Uterus (tissue), 2 donors: ENCODE measurements at regions not wholly inside any gene's neighbourhood (a gene's known extent, or its start where the extent isn't known, plus 50 kb on each side); places are given as distances from the start of the nearest gene placed in this dataset.

Experiments
- POLR2A ChIP-seq, 2 donors: fragments of 450-650 bp; IDR thresholded peaks; one replicate each; pipeline ENCODE4 v1.6.1; 2016; ENCODE audit warnings: antibody characterized with exemption in 2 of 2, mild to moderate bottlenecking in 1 of 2, moderate library complexity in 1 of 2
- TF ChIP-seq, protein P1 (sequence below), 4 experiments: fragments of 200-600 bp in 2 of 4; fragments of 450-650 bp in 2 of 4; sonication (generic) in 2 of 4; IDR thresholded peaks; one replicate each; pipeline ENCODE4 v1.5.1; 2016 to 2019; ENCODE audit warnings: antibody characterized with exemption in 4 of 4, mild to moderate bottlenecking in 2 of 4, moderate library complexity in 1 of 4

DNA sequence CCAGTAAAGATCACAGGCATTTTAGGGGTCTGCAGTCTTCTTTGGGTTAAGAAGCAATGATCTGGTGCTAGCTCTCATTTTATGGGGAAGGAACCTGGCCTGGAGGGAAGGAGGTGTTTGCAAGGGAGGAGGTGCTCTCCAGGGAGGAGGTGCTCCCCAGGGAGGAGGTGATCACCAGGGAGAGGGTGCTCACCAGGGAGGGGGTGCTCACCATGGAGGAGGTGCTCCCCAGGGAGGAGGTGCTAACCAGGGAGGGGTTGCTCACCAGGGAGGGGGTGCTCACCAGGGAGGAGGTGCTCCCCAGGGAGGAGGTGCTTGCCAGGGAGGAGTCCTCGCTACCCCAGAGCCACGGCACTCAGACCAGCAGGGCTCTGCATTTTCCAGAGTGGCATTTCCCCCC is 115.7 kb downstream of the TLE3 start:
- no peak for TF ChIP-seq POLR2A (IDR thresholded peaks at IDR 0.05)
- TF ChIP-seq, protein P1, sequence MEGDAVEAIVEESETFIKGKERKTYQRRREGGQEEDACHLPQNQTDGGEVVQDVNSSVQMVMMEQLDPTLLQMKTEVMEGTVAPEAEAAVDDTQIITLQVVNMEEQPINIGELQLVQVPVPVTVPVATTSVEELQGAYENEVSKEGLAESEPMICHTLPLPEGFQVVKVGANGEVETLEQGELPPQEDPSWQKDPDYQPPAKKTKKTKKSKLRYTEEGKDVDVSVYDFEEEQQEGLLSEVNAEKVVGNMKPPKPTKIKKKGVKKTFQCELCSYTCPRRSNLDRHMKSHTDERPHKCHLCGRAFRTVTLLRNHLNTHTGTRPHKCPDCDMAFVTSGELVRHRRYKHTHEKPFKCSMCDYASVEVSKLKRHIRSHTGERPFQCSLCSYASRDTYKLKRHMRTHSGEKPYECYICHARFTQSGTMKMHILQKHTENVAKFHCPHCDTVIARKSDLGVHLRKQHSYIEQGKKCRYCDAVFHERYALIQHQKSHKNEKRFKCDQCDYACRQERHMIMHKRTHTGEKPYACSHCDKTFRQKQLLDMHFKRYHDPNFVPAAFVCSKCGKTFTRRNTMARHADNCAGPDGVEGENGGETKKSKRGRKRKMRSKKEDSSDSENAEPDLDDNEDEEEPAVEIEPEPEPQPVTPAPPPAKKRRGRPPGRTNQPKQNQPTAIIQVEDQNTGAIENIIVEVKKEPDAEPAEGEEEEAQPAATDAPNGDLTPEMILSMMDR (IDR thresholded peaks at IDR 0.05), result no peak
